NCI-H2107 treated with DMSO at 0.1 percent for 48 hours (cell line): ENCODE measurements at regions not wholly inside any gene's neighbourhood (a gene's known extent, or its start where the extent isn't known, plus 50 kb on each side); places are given as distances from the start of the nearest gene placed in this dataset.
A peak's percentile ranks its signal among the peaks of the same experiment; 100 is the strongest.

Experiments
- DNase-seq: peaks from one replicate; lab custom pipeline; 2025; ENCODE audit not compliant: unreplicated experiment; lab: John Stamatoyannopoulos, UW

GRCh38 chr7:25828468-25828867 is 323.5 kb upstream of the NFE2L3 start:
- no peak for DNase-seq

- DNase-seq, result no peak
Measured at GRCh38 chr7:25829663-25830062, 322.3 kb upstream of the NFE2L3 start.

DNA sequence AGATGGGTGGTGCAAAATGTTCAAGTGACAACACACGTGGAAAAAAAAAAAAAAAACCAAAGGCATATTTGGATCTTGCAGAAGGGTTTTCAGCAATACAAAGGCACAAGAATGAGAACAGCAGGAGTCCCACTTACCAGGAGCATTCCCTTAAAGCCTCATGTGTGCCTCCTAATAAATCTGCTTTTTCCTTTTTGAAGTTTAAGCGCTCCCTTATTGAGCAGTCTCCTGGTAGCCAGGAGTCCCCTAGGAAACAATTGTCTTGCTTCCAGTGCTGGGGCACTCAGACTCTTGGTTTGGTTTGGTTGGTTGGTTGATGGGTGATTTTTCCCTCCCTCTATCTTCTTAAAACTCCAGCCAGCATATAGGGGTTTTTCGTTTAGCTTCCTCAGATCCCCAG is 321.8 kb upstream of the NFE2L3 start:
- DNase-seq, result peak; percentile 35

- DNase-seq, result no peak
Measured at GRCh38 chr7:25831062-25831691, 320.8 kb upstream of the NFE2L3 start.

DNA sequence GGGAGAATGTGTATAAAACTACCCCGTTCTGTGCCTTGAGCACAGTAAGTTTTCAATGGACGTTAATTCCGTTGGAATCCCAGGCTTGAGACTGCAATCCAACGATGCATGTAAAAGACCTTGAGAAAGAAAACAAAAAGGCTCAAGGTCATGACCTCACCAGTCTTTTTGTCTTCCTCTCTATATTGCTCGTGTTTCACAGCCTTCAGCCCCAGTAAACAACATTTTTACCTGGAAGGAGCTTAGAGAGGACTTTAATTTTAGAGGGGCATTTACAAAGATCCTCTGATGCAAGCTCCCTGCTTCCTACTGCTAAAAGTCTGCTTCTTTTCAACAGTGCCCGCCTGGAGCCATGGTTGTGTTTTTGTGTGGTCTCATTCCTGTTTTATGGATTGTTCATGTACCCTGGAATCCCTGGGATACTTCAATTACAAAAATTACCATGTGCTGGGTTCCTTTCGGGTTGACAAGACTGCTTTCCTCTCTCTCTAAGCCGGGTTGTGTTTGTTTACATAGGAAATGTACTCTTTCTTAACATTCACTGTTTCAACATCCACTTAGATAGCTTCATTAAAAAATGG is 320.1 kb upstream of the NFE2L3 start:
- no peak for DNase-seq

DNA sequence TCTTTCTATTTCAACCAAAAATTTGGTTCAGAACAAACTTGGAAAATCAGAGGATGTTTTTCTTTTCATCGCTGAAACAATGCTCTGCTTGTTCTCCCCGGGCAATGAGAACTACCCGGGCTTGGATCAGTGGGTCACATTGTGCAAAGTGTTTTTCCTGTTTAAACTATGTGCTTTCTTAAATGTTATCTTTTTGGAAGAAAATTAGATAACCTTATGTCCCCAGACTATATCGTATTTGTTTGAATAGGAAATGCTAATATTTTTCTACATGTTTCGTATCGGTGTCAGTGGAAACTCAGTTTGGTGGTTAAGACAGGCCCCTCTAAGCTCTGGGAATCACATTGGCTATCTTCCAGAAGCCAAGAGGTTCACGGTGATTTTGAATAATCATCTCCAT is 319.5 kb upstream of the NFE2L3 start:
- DNase-seq, result no peak

DNA sequence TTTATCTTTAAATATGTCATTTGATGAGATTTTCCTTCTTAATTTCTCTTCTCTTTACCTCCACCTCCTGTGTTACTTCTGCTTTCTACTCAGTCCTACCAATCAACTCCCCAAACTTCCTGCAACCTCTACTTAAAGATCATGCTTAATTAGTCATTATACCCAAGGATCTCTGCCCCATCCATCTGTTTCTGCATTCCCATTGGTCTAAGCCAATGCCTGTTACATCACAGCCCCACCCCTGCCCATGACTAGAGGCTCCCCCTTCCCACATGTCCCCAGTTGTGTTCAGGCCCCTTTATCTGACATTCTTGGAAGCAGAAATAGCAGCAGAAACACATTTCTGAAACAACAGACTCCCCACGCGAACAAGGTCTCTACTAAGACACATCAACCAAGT is 319.1 kb upstream of the NFE2L3 start:
- DNase-seq, result no peak

DNA sequence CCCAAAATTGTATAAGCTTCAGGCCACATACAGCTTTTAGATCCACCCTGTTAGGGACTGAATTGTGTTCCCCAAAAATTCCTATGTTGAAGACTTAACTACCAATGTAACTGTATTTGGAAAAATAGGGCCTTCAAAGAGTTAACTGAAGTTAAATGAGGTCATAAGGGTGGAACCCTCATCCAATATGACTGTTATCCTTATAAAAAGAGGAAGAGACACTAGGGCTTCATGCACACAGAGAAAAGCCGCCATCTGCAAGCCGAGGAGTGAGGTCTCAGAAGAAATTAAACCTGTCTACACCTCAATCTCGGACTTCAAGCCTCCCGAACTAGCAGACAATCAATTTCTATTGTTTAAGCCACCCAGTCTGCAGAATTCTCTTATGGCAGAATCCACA is 317.9 kb upstream of the NFE2L3 start:
- no peak for DNase-seq

DNA sequence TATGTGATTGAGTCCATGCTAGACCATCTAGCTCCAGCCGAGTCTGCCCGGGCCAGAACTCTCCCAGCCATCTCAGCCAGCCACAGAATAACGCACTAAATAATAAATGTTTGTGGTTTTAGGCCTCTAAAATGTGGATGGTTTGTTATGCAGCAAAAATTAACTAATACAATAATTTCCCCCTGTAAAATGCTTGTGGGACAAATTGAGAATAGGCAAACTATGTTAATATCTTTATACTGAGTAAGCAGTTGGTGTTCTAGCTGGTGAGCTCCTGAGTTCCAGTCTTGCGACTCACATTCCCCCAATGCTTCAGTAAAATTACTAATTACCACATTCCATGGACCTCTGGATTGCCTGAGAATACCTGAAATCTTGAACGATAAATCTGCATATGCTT is 316.8 kb upstream of the NFE2L3 start:
- DNase-seq, result no peak

GRCh38 chr7:25839084-25839769 is 312.8 kb upstream of the NFE2L3 start:
- DNase-seq, result no peak

- no peak for DNase-seq
Measured at GRCh38 chr7:25840209-25840792, 311.7 kb upstream of the NFE2L3 start.

GRCh38 chr7:25841575-25841974 is 310.4 kb upstream of the NFE2L3 start:
- no peak for DNase-seq

GRCh38 chr7:25842201-25842733 is 309.7 kb upstream of the NFE2L3 start:
- no peak for DNase-seq

- DNase-seq, result no peak
Measured at GRCh38 chr7:25843467-25843866, 308.5 kb upstream of the NFE2L3 start.

DNA sequence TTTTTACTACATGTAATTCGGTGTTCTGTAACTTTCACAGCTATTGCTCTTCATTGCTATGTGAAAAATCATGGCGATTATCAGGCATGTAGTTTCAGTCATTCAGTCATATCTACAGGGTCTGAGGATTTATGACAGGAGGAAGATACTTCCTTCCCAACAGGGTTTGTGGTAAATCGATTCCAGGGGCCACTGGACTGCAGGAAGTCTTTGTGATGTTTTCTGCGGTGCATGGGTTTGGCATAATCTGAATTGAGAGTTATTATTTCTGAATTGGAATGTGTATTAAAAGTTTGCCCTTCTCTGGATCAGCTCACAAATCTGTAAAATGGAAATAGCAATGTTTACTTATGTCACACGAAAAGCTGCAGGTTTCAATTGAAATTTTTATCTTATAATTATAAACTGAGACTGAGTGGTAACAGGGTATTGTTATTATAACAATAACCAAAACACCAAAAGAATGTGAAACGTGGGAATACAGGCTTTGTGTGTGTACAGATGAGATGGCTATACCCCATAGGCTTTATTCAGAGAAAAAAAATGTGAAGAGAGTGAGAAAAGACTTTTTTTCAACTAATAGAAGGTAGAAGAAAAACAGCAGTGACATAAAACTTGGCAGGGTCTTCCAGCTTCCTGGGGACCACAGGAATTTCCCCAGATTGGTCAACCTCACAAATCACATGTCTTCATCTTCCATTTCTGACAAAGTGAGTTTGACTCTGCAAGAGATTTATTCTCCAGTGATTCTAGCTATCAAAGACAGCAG is 307.7 kb upstream of the NFE2L3 start:
- no peak for DNase-seq

GRCh38 chr7:25845464-25845863 is 306.5 kb upstream of the NFE2L3 start:
- no peak for DNase-seq

DNA sequence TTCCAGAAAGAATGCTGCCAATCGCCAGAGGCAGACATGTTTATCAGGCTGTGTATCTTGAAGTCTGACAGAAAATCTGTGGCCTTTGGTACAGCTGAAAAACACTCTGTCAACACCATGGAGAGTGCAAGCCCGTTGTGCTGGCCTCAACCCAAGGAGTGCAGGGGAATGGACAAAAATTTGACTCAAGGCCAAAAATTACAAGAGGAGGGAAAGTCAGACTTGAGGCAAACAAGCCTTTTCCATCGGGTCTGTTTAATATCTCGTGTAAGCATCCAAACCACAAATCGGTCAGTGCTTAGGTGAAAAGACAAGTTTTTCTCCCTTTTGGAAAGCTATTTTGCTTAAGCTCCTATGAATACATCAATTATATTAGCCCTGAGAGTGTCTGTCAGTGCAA is 305.3 kb upstream of the NFE2L3 start:
- DNase-seq, result no peak

DNA sequence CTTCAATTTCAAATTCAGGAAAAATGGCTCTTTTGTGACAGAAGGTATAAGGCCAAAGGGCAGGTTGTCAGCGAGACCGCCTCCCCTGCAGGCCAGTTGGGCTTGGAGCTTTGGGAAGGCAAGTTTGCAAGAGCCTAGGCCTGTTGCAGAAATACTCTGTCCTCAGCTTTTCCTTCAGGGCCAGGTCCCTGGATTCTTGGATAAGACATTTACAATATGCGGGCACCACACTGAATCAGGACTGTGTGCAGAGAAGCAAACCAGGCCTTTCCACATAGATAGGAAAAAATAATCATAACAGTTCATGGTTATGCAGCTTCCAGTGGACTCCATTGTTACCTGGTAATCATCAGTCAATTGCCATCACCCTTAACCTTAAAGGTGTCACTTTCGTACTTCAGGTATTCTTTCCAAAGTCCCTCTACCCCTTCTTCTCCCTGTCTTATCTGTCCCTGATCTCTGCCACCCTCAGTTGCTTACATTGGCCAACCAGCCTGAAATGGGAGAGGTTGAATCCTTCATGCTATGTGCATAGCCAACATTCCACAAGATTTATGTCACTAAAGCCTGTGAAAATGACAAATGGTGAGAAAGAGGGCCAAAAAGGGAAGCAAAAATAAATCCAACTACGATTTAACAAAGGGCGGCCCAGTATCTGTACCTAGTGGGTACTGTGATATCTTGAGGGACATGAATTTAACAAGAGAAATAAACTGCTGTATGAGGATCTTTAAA is 304.5 kb upstream of the NFE2L3 start:
- DNase-seq, result no peak

- DNase-seq, result no peak
Measured at GRCh38 chr7:25849500-25850184, 302.4 kb upstream of the NFE2L3 start.

- no peak for DNase-seq
Measured at GRCh38 chr7:25850216-25850615, 301.8 kb upstream of the NFE2L3 start.
